ENCODE measurements at regions not wholly inside any gene's neighbourhood (a gene's known extent, or its start where the extent isn't known, plus 50 kb on each side); places are given as distances from the start of the nearest gene placed in this dataset.
"Not testable (repeated sequence)": the region's sequence is repeated elsewhere in the genome, so short reads cannot be mapped to it uniquely, and the experiment has no call there.

GRCh38 chr5:66234241-66234640, 90.1 kb downstream of the SREK1 start:
- no peak for FAIRE-seq

GRCh38 chr5:66238435-66238834, 94.3 kb downstream of the SREK1 start:
- no peak for FAIRE-seq

More at GRCh38 chr5:66234241-66234640, 90.1 kb downstream of the SREK1 start:
- DNase-seq (ENCODE audit: low spot score): no peak

GRCh38 chr5:66239034-66239433, 94.9 kb downstream of the SREK1 start:
- FAIRE-seq (no peak), DNase-seq (ENCODE audit: low spot score) (no peak)

More at GRCh38 chr5:66238435-66238834, 94.3 kb downstream of the SREK1 start:
- DNase-seq (ENCODE audit: low spot score): no peak

GRCh38 chr5:66241136-66241825, 97.2 kb downstream of the SREK1 start:
- no peak for DNase-seq (ENCODE audit: low spot score)
- FAIRE-seq: no peak

GRCh38 chr5:66242050-66242715, 98.1 kb downstream of the SREK1 start:
- no peak for DNase-seq (ENCODE audit: low spot score)
- FAIRE-seq: no peak

GRCh38 chr5:66246608-66247007, 102.5 kb downstream of the SREK1 start:
- DNase-seq (ENCODE audit: low spot score): no peak

GRCh38 chr5:66247176-66247960, 103.3 kb downstream of the SREK1 start:
- FAIRE-seq (no peak), DNase-seq (ENCODE audit: low spot score) (peak; percentile 9)

More at GRCh38 chr5:66246608-66247007, 102.5 kb downstream of the SREK1 start:
- FAIRE-seq: no peak

- FAIRE-seq (no peak), DNase-seq (ENCODE audit: low spot score) (no peak)
Measured at GRCh38 chr5:66248874-66249273, 104.8 kb downstream of the SREK1 start.

GRCh38 chr5:66249920-66250319, 105.8 kb downstream of the SREK1 start:
- no peak for FAIRE-seq
- no peak for DNase-seq (ENCODE audit: low spot score)

- FAIRE-seq (no peak), DNase-seq (ENCODE audit: low spot score) (no peak)
Measured at GRCh38 chr5:66252849-66253248, 108.7 kb downstream of the SREK1 start.

- DNase-seq (ENCODE audit: low spot score): no peak
- FAIRE-seq: no peak
Measured at GRCh38 chr5:66255714-66256113, 111.6 kb downstream of the SREK1 start.

- FAIRE-seq (no peak), DNase-seq (ENCODE audit: low spot score) (no peak)
Measured at GRCh38 chr5:66273121-66273520, 129.0 kb downstream of the SREK1 start.

- FAIRE-seq (no peak), DNase-seq (ENCODE audit: low spot score) (no peak)
Measured at GRCh38 chr5:66276986-66277385, 132.9 kb downstream of the SREK1 start.

GRCh38 chr5:66277981-66278380, 133.9 kb downstream of the SREK1 start:
- DNase-seq (ENCODE audit: low spot score) (no peak), FAIRE-seq (no peak)

- DNase-seq (ENCODE audit: low spot score): no peak
- no peak for FAIRE-seq
Measured at GRCh38 chr5:66281294-66281693, 137.2 kb downstream of the SREK1 start.

- FAIRE-seq (no peak), DNase-seq (ENCODE audit: low spot score) (no peak)
Measured at GRCh38 chr5:66284588-66285342, 140.7 kb downstream of the SREK1 start.

GRCh38 chr5:66285343-66285922, 141.3 kb downstream of the SREK1 start:
- no peak for FAIRE-seq
- DNase-seq (ENCODE audit: low spot score): no peak

- FAIRE-seq: no peak
- DNase-seq (ENCODE audit: low spot score): no peak
Measured at GRCh38 chr5:66291771-66292170, 147.7 kb downstream of the SREK1 start.

- not testable (repeated sequence) for DNase-seq (ENCODE audit: low spot score); FAIRE-seq
Measured at GRCh38 chr5:66293851-66294250, 149.8 kb downstream of the SREK1 start.

GRCh38 chr5:66299463-66299862, 155.4 kb downstream of the SREK1 start:
- DNase-seq (ENCODE audit: low spot score): no peak

GRCh38 chr5:66302344-66302743, 158.2 kb downstream of the SREK1 start:
- FAIRE-seq: no peak
- DNase-seq (ENCODE audit: low spot score): no peak

More at GRCh38 chr5:66299463-66299862, 155.4 kb downstream of the SREK1 start:
- FAIRE-seq: no peak
